NCI-H2196 (cell line): ENCODE measurements at regions not wholly inside any gene's neighbourhood (a gene's known extent, or its start where the extent isn't known, plus 50 kb on each side); places are given as distances from the start of the nearest gene placed in this dataset.

Experiments used
- DNase-seq: peaks from one replicate; lab custom pipeline; 2025; ENCODE audit not compliant: unreplicated experiment; lab: John Stamatoyannopoulos, UW

DNA sequence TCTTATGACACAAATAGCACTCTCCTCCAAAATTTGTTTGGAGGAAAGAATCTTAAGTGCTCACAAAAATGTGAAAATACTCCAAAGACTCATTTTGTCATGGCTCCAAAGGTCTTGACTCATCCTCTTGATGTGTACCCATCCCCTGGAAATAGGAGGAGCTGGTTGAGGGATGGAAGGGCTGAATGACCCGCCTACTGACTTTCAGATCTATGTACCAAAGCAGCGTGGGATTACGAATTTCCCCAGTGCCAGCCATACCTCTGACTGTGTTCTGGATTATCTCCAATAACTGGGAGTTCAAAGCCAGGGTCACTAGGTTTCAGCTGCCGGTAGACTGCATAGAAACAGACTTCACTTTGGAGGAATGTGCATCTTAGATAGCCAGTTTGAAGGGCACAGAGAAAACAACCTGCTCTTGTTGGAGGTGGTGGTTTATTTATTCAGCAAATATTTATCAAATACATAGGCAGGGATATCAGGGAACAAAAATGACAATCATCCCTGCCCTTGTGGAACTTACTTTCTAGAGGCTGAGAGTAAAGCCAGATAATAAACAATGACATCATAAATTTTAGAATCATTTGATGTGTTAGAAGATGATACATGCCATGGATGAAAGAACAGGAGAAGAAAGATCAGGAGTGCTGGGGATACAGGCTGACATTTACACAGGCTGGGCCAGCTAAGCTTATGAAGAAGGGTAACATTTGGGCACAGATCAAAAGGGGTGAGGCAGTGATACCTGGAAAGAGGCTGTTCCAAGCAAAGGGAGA is 246.6 kb downstream of the TBXT start:
- DNase-seq = no peak

GRCh38 chr6:165917576-165917975 is 250.1 kb downstream of the TBXT start:
- no peak for DNase-seq

DNA sequence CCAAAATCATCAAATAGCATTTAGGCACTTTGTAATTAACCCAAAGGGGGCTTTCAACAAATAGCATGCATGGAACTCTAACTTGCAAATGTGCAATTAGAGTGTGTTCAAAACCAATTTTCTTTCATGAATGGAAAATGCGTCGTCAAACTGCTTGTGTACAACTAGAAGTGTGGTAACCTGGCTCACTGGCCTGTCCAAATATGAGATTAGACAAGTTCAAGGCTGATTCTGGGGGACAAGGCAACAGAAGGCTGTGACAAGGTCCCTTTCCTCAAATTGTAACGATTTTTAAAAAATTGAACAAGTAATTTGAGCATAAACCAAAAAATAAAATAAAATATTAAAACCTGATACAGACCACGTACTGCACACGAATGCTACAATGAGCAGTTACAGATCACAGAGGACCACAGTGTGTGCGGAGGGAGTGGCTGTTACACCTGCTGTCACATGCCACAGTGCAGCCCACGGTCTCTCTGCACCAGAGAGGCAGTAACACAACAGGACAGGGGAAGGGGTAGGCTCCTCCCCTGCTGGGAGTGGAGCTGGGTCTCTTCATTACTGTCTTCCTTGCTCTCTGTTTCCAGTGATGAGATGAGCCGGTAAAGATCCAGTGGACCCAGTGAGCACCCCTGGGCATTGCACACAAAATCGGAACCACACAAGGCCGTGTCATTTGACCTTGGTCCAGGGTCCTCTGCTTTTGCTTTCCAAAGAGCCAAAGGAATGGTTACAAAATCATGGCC is 252.2 kb upstream of the PDE10A start:
- no peak for DNase-seq

- no peak for DNase-seq
Observed at GRCh38 chr6:165913676-165914570, 250.9 kb upstream of the PDE10A start.

DNA sequence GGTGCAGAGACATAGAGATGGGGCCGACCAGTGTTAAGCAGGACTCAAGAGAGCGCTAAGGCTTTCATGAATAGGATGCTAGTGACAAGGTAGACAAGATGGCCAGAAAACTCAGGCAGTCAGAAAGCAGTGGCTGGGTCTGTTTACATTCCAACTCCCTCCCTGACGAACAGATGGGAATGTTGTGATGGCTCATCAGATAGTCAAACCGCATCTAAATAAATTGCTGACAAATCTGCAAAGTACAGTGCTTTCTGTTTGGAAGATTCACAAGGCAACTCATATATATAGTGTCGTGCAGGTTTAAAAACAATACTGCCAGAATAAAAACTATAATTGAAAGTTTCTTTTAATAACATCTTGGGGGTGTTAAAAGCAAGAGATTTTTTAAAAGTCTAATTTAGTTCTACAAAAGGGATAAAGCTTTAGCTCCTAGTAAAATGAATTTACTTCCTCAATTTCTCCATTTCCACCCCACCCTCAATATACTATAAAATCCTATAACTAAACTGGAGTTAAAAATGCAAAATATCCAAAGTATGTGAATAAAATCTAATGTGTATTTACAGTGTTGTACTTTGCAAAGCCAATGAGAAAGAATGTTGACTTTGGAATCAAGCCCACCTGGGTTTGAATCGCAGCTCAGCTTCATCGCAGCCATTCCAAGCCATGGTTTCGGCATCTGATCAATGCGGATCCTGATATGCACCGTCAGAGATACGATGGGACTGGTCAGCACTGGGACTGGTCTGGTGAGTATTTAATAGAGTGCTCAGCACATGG is 247.3 kb upstream of the PDE10A start:
- no peak for DNase-seq

DNA sequence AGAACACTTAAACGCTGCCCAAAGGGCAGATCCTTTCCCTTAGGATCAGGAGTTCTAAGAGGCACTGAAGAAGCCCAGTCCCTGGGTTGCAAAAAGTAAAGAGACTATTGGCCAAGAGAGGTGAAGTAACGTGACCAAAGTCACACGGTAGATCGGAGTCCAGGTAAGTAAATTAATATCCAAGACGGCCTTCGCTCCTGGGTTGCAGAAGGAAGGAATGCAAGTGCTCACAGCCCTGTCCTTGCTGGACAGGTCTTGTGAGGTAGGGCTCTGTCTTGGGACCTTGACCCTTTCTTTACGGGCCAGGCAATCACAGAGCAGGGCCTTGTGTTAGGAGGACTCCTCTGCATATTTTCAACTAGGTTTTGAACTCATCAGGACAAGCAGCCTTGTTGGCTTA is 243.7 kb upstream of the PDE10A start:
- DNase-seq = no peak

DNA sequence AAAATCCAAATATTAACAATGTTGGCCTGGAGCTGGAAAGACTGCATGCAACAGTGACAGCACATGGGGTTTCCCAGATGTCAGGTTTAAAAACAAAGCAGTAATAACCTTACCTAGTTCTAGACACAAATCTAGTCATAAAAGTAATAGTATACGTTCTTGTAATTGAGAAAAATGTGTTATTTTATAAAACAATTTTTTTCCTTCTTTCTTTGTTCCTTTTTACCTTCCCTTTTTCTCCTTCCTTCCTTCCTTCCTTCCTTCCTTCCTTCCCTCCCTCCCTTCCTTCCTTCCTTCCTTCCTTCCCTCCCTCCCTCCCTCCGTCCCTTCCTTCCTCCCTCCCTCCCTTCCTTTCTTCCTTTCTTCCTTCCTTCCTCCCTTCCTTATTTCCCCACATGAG is 242.7 kb upstream of the PDE10A start:
- DNase-seq = no peak

GRCh38 chr6:165900970-165901369 is 237.9 kb upstream of the PDE10A start:
- no peak for DNase-seq

GRCh38 chr6:165899611-165900010 is 236.6 kb upstream of the PDE10A start:
- DNase-seq = no peak

DNA sequence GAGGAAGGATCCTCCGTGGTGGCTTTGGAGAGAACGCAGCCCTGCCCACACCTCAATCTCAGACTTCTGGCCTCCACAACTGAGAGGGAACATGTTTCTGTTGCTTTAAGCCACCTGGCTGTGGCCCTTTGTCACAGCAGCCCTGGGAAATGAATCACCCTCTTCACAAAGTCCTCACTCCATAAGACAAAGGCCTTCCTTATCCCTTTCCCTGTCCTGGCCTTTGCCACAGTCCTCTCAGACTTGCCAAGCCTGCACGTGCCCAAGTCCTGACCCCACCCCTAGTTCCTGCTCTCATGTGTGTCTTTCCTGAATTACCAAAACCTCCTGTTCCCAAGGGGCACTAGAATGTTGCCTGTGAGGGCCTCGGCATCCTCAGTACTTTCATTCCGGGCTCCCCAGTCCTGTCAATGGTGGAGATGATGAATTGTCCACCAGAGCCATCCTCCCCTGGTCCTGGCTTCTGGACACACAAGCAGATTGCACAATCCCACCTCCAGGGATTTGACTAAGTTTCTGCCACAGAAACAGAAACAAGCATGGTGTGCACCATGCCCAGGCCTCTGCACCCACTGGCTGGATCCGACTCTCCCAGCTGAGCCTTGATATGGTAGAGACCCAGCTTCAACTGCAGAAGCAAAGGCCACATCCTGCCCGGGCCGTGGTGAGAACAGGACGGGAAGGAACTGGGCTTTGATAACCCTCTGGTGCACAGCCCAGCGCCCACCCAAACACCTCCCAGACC is 232.6 kb upstream of the PDE10A start:
- no peak for DNase-seq

- no peak for DNase-seq
Observed at GRCh38 chr6:165894171-165894825, 231.3 kb upstream of the PDE10A start.

DNA sequence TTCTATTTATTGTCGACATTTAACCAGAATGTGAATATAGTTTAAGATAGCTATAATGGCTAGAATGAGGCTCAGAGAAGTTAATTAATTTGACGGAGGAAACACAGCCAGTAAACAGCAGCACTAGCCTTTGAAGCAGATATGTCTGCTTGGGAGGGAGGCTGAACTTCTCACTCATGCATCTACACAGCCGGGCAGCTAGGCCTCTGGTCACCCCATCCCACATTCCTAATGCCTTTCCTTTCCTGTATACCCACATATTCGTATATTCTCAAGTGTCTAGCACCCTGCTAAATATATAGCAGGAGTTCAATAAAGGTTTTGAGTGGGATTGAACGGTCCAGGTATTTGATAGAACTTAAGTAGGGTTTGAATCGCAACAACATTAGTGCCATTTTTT is 230.4 kb upstream of the PDE10A start:
- no peak for DNase-seq

- no peak for DNase-seq
Observed at GRCh38 chr6:165891320-165891719, 228.3 kb upstream of the PDE10A start.

GRCh38 chr6:165890404-165890735 is 227.3 kb upstream of the PDE10A start:
- DNase-seq = no peak

GRCh38 chr6:165889636-165890403 is 226.8 kb upstream of the PDE10A start:
- DNase-seq = no peak

GRCh38 chr6:165886169-165886568 is 223.1 kb upstream of the PDE10A start:
- DNase-seq = no peak

- no peak for DNase-seq
Observed at GRCh38 chr6:165884813-165885765, 222.0 kb upstream of the PDE10A start.
